ENCODE measurements at regions not wholly inside any gene's neighbourhood (a gene's known extent, or its start where the extent isn't known, plus 50 kb on each side); places are given as distances from the start of the nearest gene placed in this dataset.
"Not testable (repeated sequence)": the region's sequence is repeated elsewhere in the genome, so short reads cannot be mapped to it uniquely, and the experiment has no call there.

DNA sequence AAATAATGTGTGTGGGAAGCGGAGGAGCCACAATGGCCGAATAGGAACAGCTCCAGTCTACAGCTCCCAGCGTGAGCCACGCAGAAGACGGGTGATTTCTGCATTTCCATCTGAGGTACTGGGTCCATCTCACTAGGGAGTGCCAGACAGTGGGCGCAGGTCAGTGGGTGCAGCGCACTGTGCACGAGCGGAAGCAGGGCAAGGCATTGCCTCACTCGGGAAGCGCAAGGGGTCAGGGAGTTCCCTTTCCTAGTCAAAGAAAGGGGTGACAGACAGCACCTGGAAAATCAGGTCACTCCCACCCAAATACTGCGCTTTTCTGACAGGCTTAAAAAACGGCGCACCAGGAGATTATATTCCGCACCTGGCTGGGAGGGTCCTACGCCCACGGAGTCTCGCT is 762.6 kb downstream of the CENPC start:
- TF ChIP-seq CTCF (conservative IDR thresholded peaks at IDR 0.05; ENCODE audit: low read length); EZH2phosphoT487 (IDR thresholded peaks at IDR 0.05; ENCODE audit: borderline replicate concordance, low read depth, low read length): not testable (repeated sequence)

Data from OCI-LY7 (cell line).